COR-L47 (cell line): ENCODE measurements at regions not wholly inside any gene's neighbourhood (a gene's known extent, or its start where the extent isn't known, plus 50 kb on each side); places are given as distances from the start of the nearest gene placed in this dataset.

Experiments used
- DNase-seq: peaks from one replicate; lab custom pipeline; 2025; lab: John Stamatoyannopoulos, UW

- DNase-seq = no peak
Observed at GRCh38 chr21:34192646-34193285, 119.4 kb downstream of the MRPS6 start.

DNA sequence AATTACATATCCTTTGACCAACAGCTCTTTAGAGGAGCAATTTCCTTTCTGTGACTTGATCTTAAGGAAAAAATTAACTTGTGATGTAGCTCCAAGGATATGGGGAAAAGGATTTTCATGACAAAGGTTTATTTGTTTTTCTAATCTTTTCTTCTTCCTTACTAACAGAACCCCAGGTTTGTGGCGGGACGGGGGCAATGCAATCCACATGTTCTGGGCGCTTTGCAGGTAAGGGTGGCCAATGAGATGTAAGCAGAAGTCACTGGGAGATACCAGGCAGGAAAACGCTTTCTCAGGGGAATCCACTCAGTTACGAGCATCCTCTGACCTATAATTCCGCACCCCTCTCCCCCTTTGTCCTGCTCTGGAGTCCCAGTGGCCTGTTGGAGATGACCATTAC, 122.0 kb downstream of the MRPS6 start:
- no peak for DNase-seq

DNA sequence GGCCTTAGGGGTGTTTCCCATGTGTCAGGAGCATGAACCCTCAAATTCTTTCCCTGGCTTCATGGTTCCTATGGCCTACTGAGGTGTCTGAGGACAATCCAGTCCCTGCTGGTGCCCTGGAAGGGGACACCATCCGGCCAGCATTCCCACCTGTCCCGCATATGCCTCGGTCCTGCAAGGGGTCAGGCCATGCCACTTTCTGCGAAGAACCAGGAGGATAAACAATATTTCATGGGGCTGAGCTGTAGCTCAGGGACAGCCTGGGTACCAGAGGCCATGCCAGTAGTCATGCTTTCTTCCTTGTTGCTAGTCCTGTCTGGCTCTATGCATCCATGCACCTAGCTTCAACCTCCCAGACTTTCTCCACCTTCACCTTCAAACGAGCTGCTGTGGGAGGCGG, 123.6 kb downstream of the MRPS6 start:
- DNase-seq = no peak

GRCh38 chr21:34197561-34197960, 124.2 kb downstream of the MRPS6 start:
- DNase-seq = no peak

DNA sequence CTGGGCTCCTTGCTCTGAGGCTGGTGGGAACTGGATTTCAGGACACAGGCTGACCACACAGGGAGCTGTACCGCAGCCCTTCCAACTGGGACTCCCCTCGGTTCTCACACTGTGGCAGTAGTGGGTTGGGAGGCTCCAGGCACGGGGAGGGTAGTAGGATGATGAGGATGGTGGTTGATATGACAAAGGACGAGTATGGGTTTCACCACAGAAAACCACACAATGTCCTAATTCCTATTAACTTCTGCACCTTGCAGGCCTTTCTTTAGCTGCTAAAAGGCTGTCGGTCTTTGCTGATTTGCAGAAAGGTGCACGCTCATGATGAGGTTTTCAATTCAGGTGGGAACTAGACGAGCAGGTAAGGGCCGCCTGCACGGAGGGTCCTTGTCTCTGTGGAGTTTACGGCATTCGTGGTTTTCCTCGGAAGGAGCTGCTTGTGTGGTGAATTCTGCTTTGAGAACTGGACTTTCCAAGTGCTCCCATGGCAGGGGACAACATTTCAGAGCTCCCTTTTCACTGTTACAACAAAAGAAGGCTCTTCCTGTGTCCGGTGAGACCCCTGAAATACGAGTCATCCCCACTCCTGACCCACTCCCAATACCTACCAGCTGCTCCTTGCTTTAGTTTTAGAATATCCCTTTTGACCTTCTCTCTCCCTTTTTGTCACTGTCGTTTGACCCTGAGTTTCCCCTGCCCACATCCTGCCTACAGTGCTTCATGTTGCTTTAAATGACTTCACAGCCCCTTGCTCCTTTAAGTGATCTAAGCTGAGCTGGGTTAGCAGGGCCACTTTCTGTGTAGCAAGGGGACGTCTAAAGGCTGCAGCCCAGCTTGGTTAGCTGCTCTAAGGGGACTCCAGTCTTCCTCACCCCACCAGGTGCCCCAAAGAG, 125.1 kb downstream of the MRPS6 start:
- no peak for DNase-seq

GRCh38 chr21:34199121-34199910, 125.9 kb downstream of the MRPS6 start:
- no peak for DNase-seq

GRCh38 chr21:34200288-34200905, 127.0 kb downstream of the MRPS6 start:
- no peak for DNase-seq

DNA sequence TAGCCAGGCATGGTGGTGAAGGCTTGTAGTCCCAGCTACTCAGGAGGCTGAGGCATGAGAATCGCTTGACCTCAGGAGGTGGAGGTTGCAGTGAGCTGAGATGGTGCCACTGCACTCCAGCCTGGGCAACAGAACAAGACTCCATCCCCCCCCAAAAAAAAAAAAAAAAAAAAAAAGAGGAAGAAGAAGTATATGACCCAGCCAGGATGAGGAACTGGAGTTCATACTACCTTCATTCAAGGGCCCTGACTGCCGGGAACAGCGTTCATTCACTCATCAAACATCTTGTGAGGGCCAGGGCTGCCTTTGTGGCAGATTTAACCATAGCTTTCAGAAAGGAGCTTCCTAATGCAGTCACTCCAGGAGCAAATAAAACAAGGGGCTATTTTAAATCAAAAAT, 127.6 kb downstream of the MRPS6 start:
- no peak for DNase-seq

DNA sequence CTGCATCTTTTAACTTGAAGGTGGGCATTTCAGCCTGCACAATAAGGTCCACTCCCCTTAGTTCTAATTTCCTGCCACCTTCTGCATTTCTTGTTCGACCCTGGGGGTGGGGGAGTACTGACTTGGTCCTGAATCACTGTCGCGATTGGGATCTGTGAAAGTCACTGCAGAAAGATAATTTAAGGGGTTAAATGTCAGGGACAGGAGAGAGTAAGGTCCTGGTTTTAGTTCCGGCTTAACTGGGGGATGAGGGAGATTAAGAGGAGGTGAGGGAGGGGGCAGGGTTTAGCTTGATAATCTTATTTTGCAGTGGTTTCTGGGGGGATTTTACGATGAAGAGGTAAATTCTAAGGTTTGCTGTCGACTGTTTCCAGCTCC, 128.1 kb downstream of the MRPS6 start:
- no peak for DNase-seq

GRCh38 chr21:34202553-34203372, 129.4 kb downstream of the MRPS6 start:
- no peak for DNase-seq

DNA sequence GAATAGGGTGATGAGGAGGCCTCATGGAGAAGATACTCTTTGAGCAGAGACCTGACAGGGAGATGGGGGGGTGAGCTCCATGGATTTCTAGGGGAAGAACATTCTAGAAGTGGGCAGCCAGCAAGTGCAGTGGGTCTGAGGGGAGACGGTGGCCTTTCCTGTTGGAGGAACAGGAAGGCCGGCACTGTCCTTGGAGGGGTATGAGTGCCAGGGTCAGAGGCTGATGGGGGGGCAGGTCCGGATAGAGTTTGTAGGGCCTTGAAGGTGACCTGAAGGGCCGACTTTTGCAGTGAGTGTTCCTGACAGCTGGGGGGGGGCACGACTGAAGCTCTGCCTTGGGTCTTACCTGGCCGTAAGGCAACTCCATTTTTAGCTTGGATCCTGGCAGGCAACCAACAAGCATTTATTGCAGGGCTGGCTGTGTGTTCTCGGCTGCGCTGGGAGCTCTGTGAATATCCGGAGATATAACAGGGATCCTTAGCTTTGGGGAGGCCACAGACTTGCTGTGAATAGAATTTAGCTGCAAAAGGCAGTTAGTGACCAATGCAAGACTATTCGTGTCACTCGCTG, 130.6 kb downstream of the MRPS6 start:
- peak; percentile 48 for DNase-seq

DNA sequence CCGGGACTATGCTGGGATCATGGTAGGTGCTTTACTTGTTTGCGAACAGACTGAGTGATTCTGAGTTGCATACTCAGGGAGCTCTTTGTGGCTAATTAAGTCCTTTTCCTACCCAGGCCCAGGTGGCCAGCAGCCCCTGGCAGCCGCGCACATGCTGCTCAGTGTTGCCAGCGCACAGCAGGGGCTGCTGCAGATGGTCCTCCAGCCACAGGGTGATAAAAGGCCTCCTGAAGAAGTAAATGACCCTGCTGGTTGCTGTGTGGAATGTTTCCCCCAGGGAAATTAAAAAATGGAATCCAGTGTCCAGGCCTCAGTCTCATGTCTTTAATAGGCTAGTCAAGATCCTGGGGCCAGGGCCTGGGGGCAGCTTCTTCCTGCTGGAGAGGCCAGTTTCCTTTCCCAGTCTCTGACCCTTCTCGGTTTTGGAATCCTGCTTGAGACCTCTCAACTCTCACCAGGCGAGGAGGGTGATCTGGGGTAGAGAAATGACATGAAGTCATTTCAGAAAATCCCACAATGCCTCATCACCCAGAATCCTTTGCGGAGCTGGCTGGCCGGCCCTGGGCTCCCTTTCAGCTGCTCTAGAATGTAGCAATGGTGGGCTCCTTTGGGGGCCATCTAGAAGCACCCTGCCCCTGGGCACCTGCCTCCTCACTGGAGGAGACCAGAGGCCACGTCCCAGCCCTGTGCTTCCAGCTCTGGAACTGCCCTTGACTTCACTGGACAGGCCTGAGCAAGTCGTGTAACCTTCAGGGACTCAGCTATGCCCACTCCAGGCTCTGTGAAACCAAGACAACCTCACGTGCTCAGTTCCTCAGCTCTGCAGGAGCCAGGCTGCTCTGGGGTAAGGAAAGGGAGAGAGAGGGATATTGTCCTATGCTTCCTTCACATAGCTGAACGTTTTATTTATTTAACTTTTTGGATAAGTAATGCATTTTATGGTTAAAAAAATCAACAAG, 131.4 kb downstream of the MRPS6 start:
- peak; percentile 90 for DNase-seq

- peak; percentile 82 for DNase-seq
Observed at GRCh38 chr21:34205811-34206571, 132.6 kb downstream of the MRPS6 start.

- DNase-seq = no peak
Observed at GRCh38 chr21:34213959-34214358, 140.6 kb downstream of the MRPS6 start.

GRCh38 chr21:34215501-34215900, 142.1 kb downstream of the MRPS6 start:
- DNase-seq = no peak

DNA sequence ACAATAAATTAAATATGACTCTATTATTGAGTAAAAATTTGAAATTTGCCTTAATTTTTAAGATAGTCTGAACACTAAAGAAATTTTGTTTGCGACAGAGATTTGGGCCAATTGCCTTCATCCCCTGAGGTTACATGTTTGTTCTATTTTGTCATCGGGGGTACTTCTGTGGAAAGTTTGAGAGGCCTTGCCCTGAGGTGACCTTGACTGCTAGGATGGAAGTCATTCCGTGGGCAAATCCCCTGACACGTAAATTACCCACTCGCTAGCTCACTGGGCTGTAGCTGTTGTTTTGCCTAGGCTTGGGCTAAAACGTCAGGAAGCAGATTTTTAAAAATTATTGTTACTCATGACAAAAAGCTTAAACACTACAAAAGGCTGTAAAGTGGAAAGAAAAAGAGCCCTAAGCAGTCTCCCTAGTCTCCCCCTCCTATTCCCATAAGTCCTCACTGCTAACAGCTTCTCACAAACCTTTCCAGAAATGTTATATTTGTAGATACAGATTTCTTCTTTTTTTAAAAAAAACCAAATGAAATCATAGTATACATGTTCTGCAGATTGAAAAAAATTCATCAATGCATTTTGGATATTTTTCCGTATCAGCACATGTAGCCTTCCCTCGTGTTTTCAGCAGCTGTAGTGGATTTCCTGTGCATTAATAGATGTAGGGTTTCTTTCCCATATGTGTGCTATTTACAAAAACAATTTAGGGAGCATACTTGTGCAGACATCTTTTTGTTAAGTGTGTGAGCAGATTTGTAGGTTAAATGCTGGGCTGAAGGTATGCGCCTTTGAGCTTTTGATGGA, 142.7 kb downstream of the MRPS6 start:
- DNase-seq = no peak

- no peak for DNase-seq
Observed at GRCh38 chr21:34216718-34217032, 143.3 kb downstream of the MRPS6 start.

DNA sequence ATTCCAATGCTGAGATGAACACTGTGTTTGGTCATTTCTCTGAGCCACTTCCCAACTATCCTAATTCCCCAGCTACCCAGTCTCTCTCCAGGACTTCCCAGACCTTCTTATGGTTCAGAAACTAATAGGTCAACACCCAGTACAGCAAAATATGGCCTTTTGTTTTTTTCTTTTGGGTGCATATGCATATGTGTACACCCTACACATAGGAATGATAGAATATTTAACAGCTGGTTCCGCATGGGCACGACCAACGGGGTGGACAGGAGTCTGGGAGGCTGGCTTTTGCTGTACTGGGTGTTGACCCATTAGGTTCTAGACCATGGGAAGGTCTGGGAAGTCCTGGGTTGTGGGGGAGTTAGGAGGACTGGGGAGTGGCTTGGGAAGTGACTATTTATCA, 143.9 kb downstream of the MRPS6 start:
- no peak for DNase-seq
